Right atrium auricular region (tissue), 2 donors: ENCODE measurements at regions not wholly inside any gene's neighbourhood (a gene's known extent, or its start where the extent isn't known, plus 50 kb on each side); places are given as distances from the start of the nearest gene placed in this dataset.

Source experiments
- DNase-seq: peaks from one replicate; pipeline ENCODE4 v3.0.0-alpha.2; 2019; ENCODE audit warnings: low spot score
- H3K27ac ChIP-seq, 2 donors: fragments of 200-600 bp; sonication (generic); 1 replicate in 1 of 2; 2 replicates in 1 of 2; pipeline ENCODE4 v1.5.1; 2016 to 2019
- H3K27me3 ChIP-seq, 2 donors: fragments of 200-600 bp; sonication (generic); one replicate each; pipeline versions ENCODE4 v1.5.1 to v1.6.0; 2017 to 2019
- H3K36me3 ChIP-seq: fragments of 200-600 bp; sonication (generic); one replicate; pipeline ENCODE4 v1.5.1; 2016
- H3K4me1 ChIP-seq, 2 donors: fragments of 200-600 bp; sonication (generic); one replicate each; pipeline versions ENCODE4 v1.5.1 to v1.6.0; 2017 to 2019
- H3K4me3 ChIP-seq, 2 donors: fragments of 200-600 bp; sonication (generic); 1 replicate in 1 of 2; 2 replicates in 1 of 2; pipeline ENCODE4 v1.5.1; 2017 to 2019; ENCODE audit warnings: mild to moderate bottlenecking in 1 of 2, moderate library complexity in 1 of 2
- H3K9me3 ChIP-seq, 2 donors: fragments of 200-600 bp; sonication (generic); one replicate each; pipeline ENCODE4 v1.5.1; 2019
- TF ChIP-seq, protein P1 (sequence below), 2 donors: fragments of 200-600 bp; sonication (generic); IDR thresholded peaks; one replicate each; pipeline ENCODE4 v1.5.1; 2019; ENCODE audit warnings: antibody characterized with exemption in 2 of 2

DNA sequence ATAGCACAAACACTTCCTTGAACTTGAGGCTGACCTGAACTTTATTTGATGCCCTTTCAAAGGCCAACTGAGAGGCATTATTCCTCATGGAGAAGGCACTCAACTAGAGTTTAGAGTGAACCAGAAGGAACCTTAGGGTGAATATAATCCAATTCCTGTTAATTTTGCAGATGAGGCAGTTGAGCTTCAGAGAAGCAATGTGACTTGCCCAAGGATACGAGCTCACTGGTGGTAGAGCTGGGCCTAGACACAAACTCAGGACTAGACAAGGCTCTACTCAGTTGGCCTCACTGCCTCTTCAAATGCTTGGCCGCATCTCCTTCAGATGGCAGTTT lies 172.7 kb upstream of the ADAMTS9 start:
- Histone ChIP-seq H3K27me3 (no peaks in the 10 kb centered on the region), H3K36me3 (no peaks in the 10 kb centered on the region), H3K27ac (no peak overlapping the region), H3K4me3 (no peak overlapping the region), H3K9me3 (no peaks in the 10 kb centered on the region), H3K4me1 (no peaks in the 10 kb centered on the region)
- DNase-seq: no peak
- TF ChIP-seq, protein P1, sequence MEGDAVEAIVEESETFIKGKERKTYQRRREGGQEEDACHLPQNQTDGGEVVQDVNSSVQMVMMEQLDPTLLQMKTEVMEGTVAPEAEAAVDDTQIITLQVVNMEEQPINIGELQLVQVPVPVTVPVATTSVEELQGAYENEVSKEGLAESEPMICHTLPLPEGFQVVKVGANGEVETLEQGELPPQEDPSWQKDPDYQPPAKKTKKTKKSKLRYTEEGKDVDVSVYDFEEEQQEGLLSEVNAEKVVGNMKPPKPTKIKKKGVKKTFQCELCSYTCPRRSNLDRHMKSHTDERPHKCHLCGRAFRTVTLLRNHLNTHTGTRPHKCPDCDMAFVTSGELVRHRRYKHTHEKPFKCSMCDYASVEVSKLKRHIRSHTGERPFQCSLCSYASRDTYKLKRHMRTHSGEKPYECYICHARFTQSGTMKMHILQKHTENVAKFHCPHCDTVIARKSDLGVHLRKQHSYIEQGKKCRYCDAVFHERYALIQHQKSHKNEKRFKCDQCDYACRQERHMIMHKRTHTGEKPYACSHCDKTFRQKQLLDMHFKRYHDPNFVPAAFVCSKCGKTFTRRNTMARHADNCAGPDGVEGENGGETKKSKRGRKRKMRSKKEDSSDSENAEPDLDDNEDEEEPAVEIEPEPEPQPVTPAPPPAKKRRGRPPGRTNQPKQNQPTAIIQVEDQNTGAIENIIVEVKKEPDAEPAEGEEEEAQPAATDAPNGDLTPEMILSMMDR (IDR thresholded peaks at IDR 0.05): no peak

DNA sequence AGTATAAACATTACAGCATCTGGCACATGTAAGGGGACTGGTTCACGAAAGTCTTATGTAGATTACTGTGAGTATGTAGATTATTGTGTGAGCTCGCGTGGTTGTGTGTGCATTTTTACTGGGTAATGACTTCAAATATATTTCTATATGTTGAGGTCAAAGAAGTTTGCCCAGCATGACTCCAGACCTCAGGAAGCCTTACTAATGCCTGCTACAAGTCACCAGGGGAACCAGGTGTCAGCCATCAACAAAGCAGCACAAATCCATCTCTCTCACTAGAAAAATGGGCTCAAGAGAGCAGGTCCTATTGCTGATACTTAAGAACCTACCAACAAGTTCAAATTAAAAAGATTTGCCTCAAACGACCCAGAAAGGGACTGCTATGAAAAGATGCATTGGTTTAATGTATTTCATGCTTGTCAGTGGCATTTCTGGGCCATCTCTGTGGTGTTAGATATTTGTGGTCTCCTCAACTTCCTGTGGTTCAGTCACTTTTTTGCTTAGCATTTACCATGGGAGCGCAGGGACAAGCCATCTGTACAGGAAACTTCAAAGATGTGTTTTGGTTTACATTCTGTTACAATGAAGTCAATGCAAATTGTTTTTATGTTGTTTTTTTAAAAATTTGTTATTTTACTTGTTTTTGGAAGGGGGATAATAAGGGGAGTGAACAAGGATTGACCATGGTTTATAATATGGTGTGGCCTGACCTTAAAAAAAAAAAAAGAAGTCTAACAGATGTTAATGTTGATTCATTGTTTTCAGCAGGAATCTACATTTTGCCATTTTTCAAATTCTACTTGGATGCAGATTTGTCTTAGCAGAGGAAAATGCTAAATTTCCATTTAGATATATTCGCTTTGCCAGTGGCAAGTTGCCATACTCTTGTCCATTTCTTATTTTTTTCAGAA lies 172.1 kb upstream of the ADAMTS9 start:
- H3K27me3 ChIP-seq: no peaks in the 10 kb centered on the region
- no peaks in the 10 kb centered on the region for H3K9me3 ChIP-seq
- no peak overlapping the region for H3K4me3 ChIP-seq
- H3K27ac ChIP-seq: no peak overlapping the region
- H3K4me1 ChIP-seq: no peaks in the 10 kb centered on the region
- DNase-seq: no peak
- no peaks in the 10 kb centered on the region for H3K36me3 ChIP-seq
- TF ChIP-seq, protein P1 (IDR thresholded peaks at IDR 0.05): no peak

DNA sequence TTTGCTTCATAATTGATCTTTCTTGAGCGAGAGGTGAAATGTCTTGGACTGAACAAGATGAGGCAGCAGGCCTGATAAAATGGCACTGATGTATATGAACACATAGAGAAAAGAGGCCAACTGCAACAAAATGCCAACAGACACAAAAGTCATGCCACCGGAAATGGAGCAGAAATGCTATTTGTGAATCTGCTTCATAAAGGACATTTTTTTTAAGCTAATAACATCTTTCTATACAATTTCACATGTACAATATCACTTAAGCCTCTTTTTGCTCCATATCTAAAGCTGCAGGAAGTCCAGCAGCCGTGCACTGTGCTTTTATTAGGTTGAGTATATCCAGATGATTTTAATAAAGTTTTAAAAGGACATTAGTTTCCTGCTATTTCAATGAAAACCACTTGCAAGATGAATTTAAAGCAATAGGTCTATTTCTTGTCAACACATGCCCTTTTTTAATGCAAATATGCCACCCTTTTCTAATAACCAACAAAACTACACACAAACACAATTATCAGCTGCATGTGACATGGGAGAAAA lies 169.2 kb upstream of the ADAMTS9 start:
- no peaks in the 10 kb centered on the region for H3K4me1 ChIP-seq
- H3K27me3 ChIP-seq: no peaks in the 10 kb centered on the region
- H3K9me3 ChIP-seq: no peaks in the 10 kb centered on the region
- DNase-seq: no peak
- H3K36me3 ChIP-seq: no peaks in the 10 kb centered on the region
- TF ChIP-seq, protein P1 (IDR thresholded peaks at IDR 0.05): no peak
- H3K4me3 ChIP-seq: no peak overlapping the region
- H3K27ac ChIP-seq: no peak overlapping the region

DNA sequence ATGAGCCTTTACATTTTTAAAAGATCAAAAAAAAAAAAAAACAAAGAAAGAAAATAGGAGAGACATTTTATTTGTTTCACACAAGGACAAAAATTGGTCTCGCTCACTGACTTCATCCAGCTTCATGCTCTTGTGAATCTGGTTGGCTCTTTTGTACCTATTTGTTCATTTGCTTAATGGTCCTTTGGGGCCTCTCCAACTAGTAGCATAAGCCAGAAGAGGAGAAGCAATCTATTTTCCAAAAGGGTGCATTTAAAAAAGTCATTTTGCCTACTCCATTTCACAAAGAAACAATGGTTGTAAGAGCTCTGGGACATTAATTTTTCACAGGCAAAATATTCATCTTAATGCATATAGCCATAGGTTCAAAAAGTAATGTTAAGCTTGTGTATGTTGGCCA lies 168.3 kb upstream of the ADAMTS9 start:
- H3K27me3 ChIP-seq: no peaks in the 10 kb centered on the region
- no peaks in the 10 kb centered on the region for H3K9me3 ChIP-seq
- no peak overlapping the region for H3K27ac ChIP-seq
- H3K4me3 ChIP-seq: no peak overlapping the region
- no peaks in the 10 kb centered on the region for H3K4me1 ChIP-seq
- TF ChIP-seq, protein P1 (IDR thresholded peaks at IDR 0.05): no peak
- no peak for DNase-seq
- H3K36me3 ChIP-seq: no peaks in the 10 kb centered on the region

DNA sequence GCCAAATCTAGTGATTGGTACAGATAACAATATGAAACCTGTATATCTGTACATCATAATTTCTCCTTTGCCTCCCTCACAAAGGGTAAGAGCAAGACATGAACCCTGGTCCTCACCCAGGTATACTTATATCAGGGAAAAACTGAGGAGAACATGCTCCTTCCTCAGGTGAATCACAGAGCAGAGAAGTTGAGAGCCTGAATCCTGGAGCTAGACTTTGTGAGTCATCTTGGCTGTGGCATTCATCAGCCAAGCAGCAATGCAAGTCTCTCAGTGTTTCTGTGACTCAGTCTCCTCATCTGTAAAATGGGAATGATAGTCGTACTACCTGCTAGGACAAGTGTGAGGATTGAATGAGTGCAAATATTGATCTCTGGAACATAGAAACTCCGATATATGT lies 165.7 kb upstream of the ADAMTS9 start:
- no peaks in the 10 kb centered on the region for H3K27me3 ChIP-seq
- no peaks in the 10 kb centered on the region for H3K9me3 ChIP-seq
- H3K4me3 ChIP-seq: no peak overlapping the region
- no peak for DNase-seq
- no peaks in the 10 kb centered on the region for H3K4me1 ChIP-seq
- TF ChIP-seq, protein P1 (IDR thresholded peaks at IDR 0.05): no peak
- no peak overlapping the region for H3K27ac ChIP-seq
- no peaks in the 10 kb centered on the region for H3K36me3 ChIP-seq
